ENCODE measurements at regions not wholly inside any gene's neighbourhood (a gene's known extent, or its start where the extent isn't known, plus 50 kb on each side); places are given as distances from the start of the nearest gene placed in this dataset.

GRCh38 chr21:25500598-25500997 is 106.7 kb downstream of the MRPL39 start:
- Histone ChIP-seq H3K79me1 (ENCODE audit: low read depth, low read length) (no peaks in the 10 kb centered on the region), H3K4me1 (replicated peaks in 1 of 4; ENCODE audit: control insufficient read depth in 3 of 4, insufficient read depth in 4 of 4, low read length in 3 of 4) (no peaks in the 10 kb centered on the region), H4K5ac (ENCODE audit: insufficient read length, low read depth, low read length) (no peak overlapping the region), H3K4me2 (ENCODE audit: insufficient read depth in 1 of 2, low read depth in 2 of 2, low read length in 2 of 2) (no peak overlapping the region), H2BK120ac (replicated peaks; ENCODE audit: low read depth, low read length) (no peak overlapping the region), H3K27ac (ENCODE audit: low read depth, low read length) (no peak overlapping the region), H3K56ac (replicated peaks; ENCODE audit: insufficient read length, low read depth, low read length) (no peak overlapping the region), H3K9ac (replicated peaks in 1 of 4; ENCODE audit: extremely low read depth in 1 of 4, low read depth in 3 of 4, low read length in 3 of 4) (no peak overlapping the region), H3K18ac (ENCODE audit: extremely low read depth, low read length) (no peak overlapping the region), H3K4ac (replicated peaks; ENCODE audit: insufficient read length, low read depth, low read length) (no peak overlapping the region), H2BK15ac (ENCODE audit: low read length) (no peak overlapping the region), H3K36me3 (ENCODE audit: control insufficient read depth in 2 of 4, insufficient read depth in 4 of 4, low read length in 3 of 4) (no peaks in the 10 kb centered on the region), H2BK12ac (ENCODE audit: low read depth, low read length) (no peak overlapping the region), H3K4me3 (ENCODE audit: extremely low read depth in 1 of 4, insufficient read depth in 2 of 4, low read depth in 3 of 4, low read length in 4 of 4) (no peak overlapping the region), H4K91ac (replicated peaks; ENCODE audit: insufficient read length, low read length) (no peak overlapping the region), H3K27me3 (replicated peaks in 1 of 4; ENCODE audit: control insufficient read depth in 3 of 4, extremely low read depth in 1 of 4, insufficient read depth in 3 of 4, low read length in 3 of 4) (no peaks in the 10 kb centered on the region), H2BK20ac (ENCODE audit: low read length) (no peak overlapping the region), H2AK5ac (ENCODE audit: low read depth, low read length) (no peak overlapping the region), H4K20me1 (replicated peaks in 1 of 2; ENCODE audit: control insufficient read depth in 1 of 2, insufficient read depth in 2 of 2, low read length in 2 of 2) (no peaks in the 10 kb centered on the region), H2AFZ (ENCODE audit: low read length) (no peak overlapping the region), H4K8ac (ENCODE audit: extremely low read depth, insufficient read depth, low read length) (no peak overlapping the region), H3K9me3 (ENCODE audit: insufficient read depth in 2 of 2, low read depth in 1 of 2, low read length in 1 of 2) (no peaks in the 10 kb centered on the region), H3K23ac (ENCODE audit: insufficient read length) (no peak overlapping the region), H3K79me2 (ENCODE audit: control insufficient read depth in 1 of 2, insufficient read depth in 2 of 2, low read length in 2 of 2) (no peaks in the 10 kb centered on the region), H2BK5ac (ENCODE audit: low read depth, low read length) (no peak overlapping the region), H3K14ac (ENCODE audit: insufficient read length) (no peak overlapping the region), H3K23me2 (ENCODE audit: low read depth, low read length) (no peaks in the 10 kb centered on the region)
- DNase-seq (ENCODE audit: low read depth in 1 of 2, low spot score in 2 of 2) (no peak), FAIRE-seq (no peak)
- 72% methylated on average over 2 of the region's 2 CpGs; no CpG with 5 or more reads in 1 of the 2 experiments for WGBS, 2 experiments (ENCODE audit: extremely low coverage in 1 of 2, insufficient coverage in 1 of 2, insufficient read length in 1 of 2, insufficient replicate concordance in 2 of 2, low coverage in 1 of 2, low lambda C conversion rate in 2 of 2, missing lambda C conversion rate in 1 of 2)
- ChIA-PET POLR2A (ENCODE audit: partially characterized antibody) (no interaction called here), CTCF (ENCODE audit: partially characterized antibody) (no interaction called here)
- TF ChIP-seq TBP (IDR thresholded peaks at IDR 0.05; ENCODE audit: low read depth, low read length) (no peak), SRF (IDR thresholded peaks at IDR 0.05; ENCODE audit: low read depth, low read length) (no peak), EZH2 (IDR thresholded peaks at IDR 0.05; ENCODE audit: low read depth, low read length, severe bottlenecking) (no peak)
